ENCODE measurements at regions not wholly inside any gene's neighbourhood (a gene's known extent, or its start where the extent isn't known, plus 50 kb on each side); places are given as distances from the start of the nearest gene placed in this dataset.

DNA sequence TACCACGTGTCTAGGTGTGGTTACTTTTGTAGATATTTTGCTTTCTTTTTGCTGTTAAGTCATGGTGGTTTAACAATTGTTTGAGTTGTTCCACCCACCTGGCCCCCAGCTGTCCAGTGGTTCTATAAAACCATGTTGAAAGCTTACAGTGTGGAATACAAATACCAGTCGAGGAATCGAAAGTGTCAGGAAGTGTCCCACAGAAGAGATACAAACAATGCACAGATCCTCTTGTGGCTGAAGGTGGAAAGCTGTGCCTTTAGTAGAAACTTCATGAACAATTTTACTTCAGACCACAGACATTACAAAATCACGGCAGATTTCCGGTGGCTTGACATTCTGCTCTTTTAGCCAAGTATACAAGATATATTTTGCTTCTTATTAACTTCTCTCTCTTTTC lies 782.4 kb upstream of the SOX9 start:
- ATAC-seq: 0 out of 2 replicates have a peak, but pooled peaks have one; percentile 38
- H3K4me1 ChIP-seq (ENCODE audit: control insufficient read depth, insufficient read depth, low read length): peaks cover 3% of the 10 kb centered on the region; the same call in 1 of the 2 replicates
- no peak overlapping the region for H3K27ac ChIP-seq (ENCODE audit: low read length)
- in situ Hi-C loops (cut with HindIII; ENCODE audit: low pct_unique_long_range_greater_than_20kb, low sequenced_read_pairs): no loop called here
- intact Hi-C loops (cut with micrococcal nuclease; ENCODE audit: unreplicated experiment): no loop called here
- CTCF ChIA-PET: no interaction called here
- no peak for DNase-seq (ENCODE audit: low read depth, low spot score)
- no peaks in the 10 kb centered on the region for H3K36me3 ChIP-seq (ENCODE audit: control insufficient read depth, insufficient read depth, low read length)
- peak overlapping the region; percentile 4 to 41; a peak in 3 of 4 replicates for H3K4me3 ChIP-seq (ENCODE audit: low read depth in 2 of 2, low read length in 2 of 2)
- no TSS peak for BruUV-seq (replicated peaks)
- POLR2A ChIA-PET: no interaction called here
- no peaks in the 10 kb centered on the region for H3K9me3 ChIP-seq (ENCODE audit: control insufficient read depth, insufficient read depth, low read depth, low read length)
- 0 out of 2 replicates have a peak, but pooled peaks cover 2% of the 10 kb centered on the region for H3K27me3 ChIP-seq (ENCODE audit: control insufficient read depth, insufficient read depth, low read length)
- TF ChIP-seq TCF7L2 (IDR thresholded peaks at IDR 0.05; ENCODE audit: low read depth, low read length) (no peak), REST (IDR thresholded peaks at IDR 0.05; ENCODE audit: insufficient read depth in 1 of 2, low read depth in 2 of 2, low read length in 1 of 2) (no peak), POLR2AphosphoS5 (IDR thresholded peaks at IDR 0.05; ENCODE audit: low read depth, low read length) (no peak), SIN3A (IDR thresholded peaks at IDR 0.05; ENCODE audit: borderline replicate concordance, insufficient read depth, low read depth, low read length) (no peak), CTCF (IDR thresholded peaks at IDR 0.05) (no peak)

DNA sequence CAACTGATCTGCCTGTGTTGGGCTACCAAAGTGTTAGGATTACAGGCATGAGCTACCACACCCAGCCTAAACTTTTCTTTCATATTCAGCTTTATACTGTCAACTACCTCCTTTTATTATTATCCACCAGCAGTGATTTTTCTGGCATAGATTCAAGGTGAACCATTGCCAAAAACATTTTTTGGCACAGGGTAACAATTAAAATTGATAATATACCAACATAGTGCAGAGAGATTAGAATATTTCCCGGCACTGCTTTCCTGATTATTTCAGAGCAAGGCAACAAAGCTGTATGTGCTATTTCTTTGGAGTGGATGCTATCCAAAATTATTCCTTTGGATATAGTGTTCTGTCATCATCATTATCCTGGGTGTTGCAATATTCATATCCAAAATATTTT lies 781.6 kb upstream of the SOX9 start:
- Histone ChIP-seq H3K27ac (ENCODE audit: low read length) (no peak overlapping the region), H3K4me3 (ENCODE audit: low read depth in 2 of 2, low read length in 2 of 2) (no peak overlapping the region), H3K27me3 (ENCODE audit: control insufficient read depth, insufficient read depth, low read length) (0 out of 2 replicates have a peak, but pooled peaks cover 2% of the 10 kb centered on the region), H3K9me3 (ENCODE audit: control insufficient read depth, insufficient read depth, low read depth, low read length) (no peaks in the 10 kb centered on the region), H3K4me1 (ENCODE audit: control insufficient read depth, insufficient read depth, low read length) (peaks cover 3% of the 10 kb centered on the region; the same call in 1 of the 2 replicates), H3K36me3 (ENCODE audit: control insufficient read depth, insufficient read depth, low read length) (no peaks in the 10 kb centered on the region)
- in situ Hi-C loops (cut with HindIII; ENCODE audit: low pct_unique_long_range_greater_than_20kb, low sequenced_read_pairs): no loop called here
- no peak for TF ChIP-seq REST (IDR thresholded peaks at IDR 0.05; ENCODE audit: insufficient read depth in 1 of 2, low read depth in 2 of 2, low read length in 1 of 2)
- POLR2A ChIA-PET: no interaction called here
- CTCF ChIA-PET: no interaction called here
- BruUV-seq (replicated peaks): no TSS peak
- ATAC-seq (no peak), DNase-seq (ENCODE audit: low read depth, low spot score) (no peak)
- intact Hi-C loops (cut with micrococcal nuclease; ENCODE audit: unreplicated experiment): no loop called here

Measured in Panc1 (cell line).